ENCODE measurements at regions not wholly inside any gene's neighbourhood (a gene's known extent, or its start where the extent isn't known, plus 50 kb on each side); places are given as distances from the start of the nearest gene placed in this dataset.

- no peak overlapping the region for H3K27ac ChIP-seq
- no peaks in the 10 kb centered on the region for H3K9me3 ChIP-seq
- no peaks in the 10 kb centered on the region for H3K27me3 ChIP-seq
- H3K36me3 ChIP-seq, result no peaks in the 10 kb centered on the region
- in situ Hi-C loops (cut with MboI; ENCODE audit: low pct_ligation_motif_present in 1 of 4, low pct_unique_long_range_greater_than_20kb in 1 of 4, low sequenced_read_pairs in 3 of 4), result no loop called here
- no peak for TF ChIP-seq CTCF (IDR thresholded peaks at IDR 0.05)
- no peak for TF ChIP-seq POLR2A (IDR thresholded peaks at IDR 0.05)
- TF ChIP-seq EP300 (IDR thresholded peaks at IDR 0.05; ENCODE audit: low read depth), result no peak
- no peak for TF ChIP-seq POLR2AphosphoS5 (IDR thresholded peaks at IDR 0.05)
- no peaks in the 10 kb centered on the region for H3K4me1 ChIP-seq
- H3K4me3 ChIP-seq, result no peak overlapping the region
- WGBS, 2 donors (ENCODE audit: low coverage in 1 of 2), result 64 to 75% methylated on average over 2 of the region's 2 CpGs
- no peak for DNase-seq
- intact Hi-C loops (cut with DNase I; ENCODE audit: low total_unique reads), result no loop called here
These were observed 298.4 kb upstream of the MMADHC start for GRCh38 chr2:149885946-149886345.

GRCh38 chr2:149885468-149885867 is 297.9 kb upstream of the MMADHC start:
- H3K9me3 ChIP-seq, result no peaks in the 10 kb centered on the region
- TF ChIP-seq EP300 (IDR thresholded peaks at IDR 0.05; ENCODE audit: low read depth) (no peak), CTCF (IDR thresholded peaks at IDR 0.05) (no peak), POLR2A (IDR thresholded peaks at IDR 0.05) (no peak), POLR2AphosphoS5 (IDR thresholded peaks at IDR 0.05) (no peak)
- H3K4me3 ChIP-seq, result no peak overlapping the region
- no peaks in the 10 kb centered on the region for H3K36me3 ChIP-seq
- H3K27me3 ChIP-seq, result no peaks in the 10 kb centered on the region
- no peak for DNase-seq
- no peaks in the 10 kb centered on the region for H3K4me1 ChIP-seq
- WGBS, 2 donors (ENCODE audit: low coverage in 1 of 2), result 71% methylated on average over 2 of the region's 2 CpGs; no CpG with 5 or more reads in 1 of the 2 donors
- in situ Hi-C loops (cut with MboI; ENCODE audit: low pct_ligation_motif_present in 1 of 4, low pct_unique_long_range_greater_than_20kb in 1 of 4, low sequenced_read_pairs in 3 of 4) (no loop called here), intact Hi-C loops (cut with DNase I; ENCODE audit: low total_unique reads) (no loop called here)
- no peak overlapping the region for H3K27ac ChIP-seq

- no peak overlapping the region for H3K4me3 ChIP-seq
- TF ChIP-seq EP300 (IDR thresholded peaks at IDR 0.05; ENCODE audit: low read depth), result no peak
- no peak for TF ChIP-seq POLR2AphosphoS5 (IDR thresholded peaks at IDR 0.05)
- TF ChIP-seq CTCF (IDR thresholded peaks at IDR 0.05), result no peak
- no peak for TF ChIP-seq POLR2A (IDR thresholded peaks at IDR 0.05)
- no peak overlapping the region for H3K27ac ChIP-seq
- DNase-seq, result no peak
- no peaks in the 10 kb centered on the region for H3K9me3 ChIP-seq
- H3K4me1 ChIP-seq, result no peaks in the 10 kb centered on the region
- in situ Hi-C loops (cut with MboI; ENCODE audit: low pct_ligation_motif_present in 1 of 4, low pct_unique_long_range_greater_than_20kb in 1 of 4, low sequenced_read_pairs in 3 of 4) (no loop called here), intact Hi-C loops (cut with DNase I; ENCODE audit: low total_unique reads) (no loop called here)
- no peaks in the 10 kb centered on the region for H3K36me3 ChIP-seq
- H3K27me3 ChIP-seq, result no peaks in the 10 kb centered on the region
These were observed 297.3 kb upstream of the MMADHC start for GRCh38 chr2:149884871-149885270.

GRCh38 chr2:149877913-149878312 is 290.3 kb upstream of the MMADHC start:
- Histone ChIP-seq H3K9me3 (no peaks in the 10 kb centered on the region), H3K4me3 (no peak overlapping the region), H3K36me3 (no peaks in the 10 kb centered on the region), H3K27me3 (no peaks in the 10 kb centered on the region), H3K4me1 (no peaks in the 10 kb centered on the region), H3K27ac (no peak overlapping the region)
- in situ Hi-C loops (cut with MboI; ENCODE audit: low pct_ligation_motif_present in 1 of 4, low pct_unique_long_range_greater_than_20kb in 1 of 4, low sequenced_read_pairs in 3 of 4), result no loop called here
- no peak for DNase-seq
- no peak for TF ChIP-seq CTCF (IDR thresholded peaks at IDR 0.05)
- TF ChIP-seq EP300 (IDR thresholded peaks at IDR 0.05; ENCODE audit: low read depth), result no peak
- TF ChIP-seq POLR2A (IDR thresholded peaks at IDR 0.05), result no peak
- TF ChIP-seq POLR2AphosphoS5 (IDR thresholded peaks at IDR 0.05), result no peak
- intact Hi-C loops (cut with DNase I; ENCODE audit: low total_unique reads), result no loop called here
- 64 to 69% methylated on average over 1 of the region's 1 CpG for WGBS, 2 donors (ENCODE audit: low coverage in 1 of 2)
